T-helper 17 cell (primary cell): ENCODE measurements at regions not wholly inside any gene's neighbourhood (a gene's known extent, or its start where the extent isn't known, plus 50 kb on each side); places are given as distances from the start of the nearest gene placed in this dataset.
A peak's percentile ranks its signal among the peaks of the same experiment; 100 is the strongest.

ENCODE experiments used
- ATAC-seq: fragments of 150-1000 bp; cut with Tn5 transposase; 2 replicates; pipeline ENCODE4 v1.10.0; 2021; ENCODE audit warnings: mild to moderate bottlenecking, moderate library complexity
- DNase-seq, 3 donors: peaks; one replicate each; pipeline versions ENCODE4 v3.0.0 to v3.0.0-alpha.2; 2020 to 2021
- H3K9me3 ChIP-seq: one replicate; pipeline ENCODE4 v1.7.0; 2013; ENCODE audit warnings: low read length, mild to moderate bottlenecking; ENCODE audit not compliant: control insufficient read depth, poor library complexity, severe bottlenecking
- H3K27ac Mint-ChIP-seq: one replicate; pipeline ENCODE4 v1.8.0; 2022; ENCODE audit warnings: mild to moderate bottlenecking, moderate library complexity, mixed read lengths
- H3K27me3 Mint-ChIP-seq: one replicate; pipeline ENCODE4 v1.8.0; 2022; ENCODE audit warnings: mixed read lengths
- H3K36me3 Mint-ChIP-seq: one replicate; pipeline ENCODE4 v1.8.0; 2022; ENCODE audit warnings: low read depth, mixed read lengths
- H3K4me1 Mint-ChIP-seq: one replicate; pipeline ENCODE4 v1.8.0; 2022; ENCODE audit warnings: mild to moderate bottlenecking, mixed read lengths
- H3K4me3 Mint-ChIP-seq: one replicate; pipeline ENCODE4 v1.8.0; 2022; ENCODE audit warnings: mild to moderate bottlenecking, moderate library complexity, mixed read lengths

GRCh38 chr12:92605621-92606170 is 97.1 kb upstream of the PLEKHG7 start:
- Mint-ChIP-seq H3K4me3 (no peak overlapping the region), H3K27me3 (no peaks in the 10 kb centered on the region), H3K36me3 (peaks cover 1% of the 10 kb centered on the region), H3K4me1 (peaks cover 9% of the 10 kb centered on the region), H3K27ac (no peak overlapping the region)
- ATAC-seq (no peak), DNase-seq (no peak)
- H3K9me3 ChIP-seq = no peaks in the 10 kb centered on the region

GRCh38 chr12:92604786-92605185 is 98.0 kb upstream of the PLEKHG7 start:
- Mint-ChIP-seq H3K4me1 (peaks cover 9% of the 10 kb centered on the region), H3K4me3 (no peak overlapping the region), H3K27me3 (no peaks in the 10 kb centered on the region), H3K27ac (no peak overlapping the region), H3K36me3 (peaks cover 2% of the 10 kb centered on the region)
- H3K9me3 ChIP-seq = no peaks in the 10 kb centered on the region
- ATAC-seq (no peak), DNase-seq (no peak)

- peak; percentile 50 for ATAC-seq
Measured at GRCh38 chr12:92603741-92604432, 98.9 kb upstream of the PLEKHG7 start.

GRCh38 chr12:92602930-92603623 is 99.7 kb upstream of the PLEKHG7 start:
- H3K9me3 ChIP-seq = no peaks in the 10 kb centered on the region
- H3K27me3 Mint-ChIP-seq = no peaks in the 10 kb centered on the region
- H3K27ac Mint-ChIP-seq = peak overlapping the region; percentile 3
- DNase-seq = no peak
- peaks cover 4% of the 10 kb centered on the region for H3K36me3 Mint-ChIP-seq
- ATAC-seq = no peak
- H3K4me1 Mint-ChIP-seq = peaks cover 2% of the 10 kb centered on the region
- no peak overlapping the region for H3K4me3 Mint-ChIP-seq

More at GRCh38 chr12:92603741-92604432, 98.9 kb upstream of the PLEKHG7 start:
- Mint-ChIP-seq H3K4me3 (no peak overlapping the region), H3K4me1 (peaks cover 9% of the 10 kb centered on the region), H3K27me3 (no peaks in the 10 kb centered on the region), H3K36me3 (peaks cover 4% of the 10 kb centered on the region), H3K27ac (peak overlapping the region; percentile 3)
- H3K9me3 ChIP-seq = no peaks in the 10 kb centered on the region
- no peak for DNase-seq

GRCh38 chr12:92602476-92602875 is 100.3 kb upstream of the PLEKHG7 start:
- Mint-ChIP-seq H3K36me3 (peaks cover 4% of the 10 kb centered on the region), H3K27ac (peak overlapping the region; percentile 3), H3K4me3 (no peak overlapping the region), H3K27me3 (no peaks in the 10 kb centered on the region), H3K4me1 (no peaks in the 10 kb centered on the region)
- DNase-seq = no peak
- H3K9me3 ChIP-seq = no peaks in the 10 kb centered on the region
- ATAC-seq = no peak

GRCh38 chr12:92601680-92602079 is 101.1 kb upstream of the PLEKHG7 start:
- peaks cover 4% of the 10 kb centered on the region for H3K36me3 Mint-ChIP-seq

GRCh38 chr12:92601176-92601575 is 101.6 kb upstream of the PLEKHG7 start:
- Mint-ChIP-seq H3K27ac (peak overlapping the region; percentile 1), H3K36me3 (peaks cover 4% of the 10 kb centered on the region), H3K4me1 (no peaks in the 10 kb centered on the region), H3K4me3 (no peak overlapping the region), H3K27me3 (no peaks in the 10 kb centered on the region)
- H3K9me3 ChIP-seq = no peaks in the 10 kb centered on the region
- ATAC-seq (no peak), DNase-seq (no peak)

More at GRCh38 chr12:92601680-92602079, 101.1 kb upstream of the PLEKHG7 start:
- Mint-ChIP-seq H3K4me3 (no peak overlapping the region), H3K27me3 (no peaks in the 10 kb centered on the region), H3K4me1 (no peaks in the 10 kb centered on the region), H3K27ac (peak overlapping the region; percentile 3)
- ATAC-seq (no peak), DNase-seq (no peak)
- no peaks in the 10 kb centered on the region for H3K9me3 ChIP-seq

GRCh38 chr12:92600052-92600451 is 102.7 kb upstream of the PLEKHG7 start:
- H3K4me1 Mint-ChIP-seq = peaks cover 5% of the 10 kb centered on the region
- DNase-seq = no peak

GRCh38 chr12:92597997-92598396 is 104.8 kb upstream of the PLEKHG7 start:
- no peak for ATAC-seq
- no peaks in the 10 kb centered on the region for H3K9me3 ChIP-seq
- peaks cover 19% of the 10 kb centered on the region for H3K4me1 Mint-ChIP-seq
- H3K36me3 Mint-ChIP-seq = peaks cover 4% of the 10 kb centered on the region
- peak overlapping the region; percentile 0 for H3K27ac Mint-ChIP-seq
- no peaks in the 10 kb centered on the region for H3K27me3 Mint-ChIP-seq
- H3K4me3 Mint-ChIP-seq = no peak overlapping the region
- no peak for DNase-seq

More at GRCh38 chr12:92600052-92600451, 102.7 kb upstream of the PLEKHG7 start:
- ATAC-seq = no peak
- Mint-ChIP-seq H3K27ac (no peak overlapping the region), H3K36me3 (peaks cover 4% of the 10 kb centered on the region), H3K27me3 (no peaks in the 10 kb centered on the region), H3K4me3 (no peak overlapping the region)
- no peaks in the 10 kb centered on the region for H3K9me3 ChIP-seq

GRCh38 chr12:92597118-92597517 is 105.7 kb upstream of the PLEKHG7 start:
- ATAC-seq = no peak
- Mint-ChIP-seq H3K4me3 (no peak overlapping the region), H3K27me3 (no peaks in the 10 kb centered on the region), H3K4me1 (peaks cover 23% of the 10 kb centered on the region), H3K36me3 (peaks cover 4% of the 10 kb centered on the region), H3K27ac (peak overlapping the region; percentile 98)
- H3K9me3 ChIP-seq = no peaks in the 10 kb centered on the region
- DNase-seq = no peak

GRCh38 chr12:92596383-92596782 is 106.4 kb upstream of the PLEKHG7 start:
- H3K9me3 ChIP-seq = no peaks in the 10 kb centered on the region
- no peak for DNase-seq
- H3K27me3 Mint-ChIP-seq = no peaks in the 10 kb centered on the region
- peaks cover 4% of the 10 kb centered on the region for H3K36me3 Mint-ChIP-seq
- peak overlapping the region; percentile 98 for H3K27ac Mint-ChIP-seq
- ATAC-seq = no peak
- peaks cover 25% of the 10 kb centered on the region for H3K4me1 Mint-ChIP-seq
- no peak overlapping the region for H3K4me3 Mint-ChIP-seq

GRCh38 chr12:92595663-92596062 is 107.1 kb upstream of the PLEKHG7 start:
- Mint-ChIP-seq H3K27ac (peak overlapping the region; percentile 98), H3K4me1 (peaks cover 25% of the 10 kb centered on the region), H3K4me3 (no peak overlapping the region), H3K27me3 (no peaks in the 10 kb centered on the region), H3K36me3 (peaks cover 3% of the 10 kb centered on the region)
- H3K9me3 ChIP-seq = no peaks in the 10 kb centered on the region
- ATAC-seq = no peak
- DNase-seq = no peak

- H3K4me1 Mint-ChIP-seq = peaks cover 25% of the 10 kb centered on the region
- peak overlapping the region; percentile 98 for H3K27ac Mint-ChIP-seq
- H3K4me3 Mint-ChIP-seq = peak overlapping the region; percentile 67
- H3K9me3 ChIP-seq = no peaks in the 10 kb centered on the region
- peak; percentile 54 to 78 (median 60) for DNase-seq
- no peaks in the 10 kb centered on the region for H3K27me3 Mint-ChIP-seq
- no peaks in the 10 kb centered on the region for H3K36me3 Mint-ChIP-seq
- peak; percentile 89 for ATAC-seq
Measured at GRCh38 chr12:92593734-92594402, 108.9 kb upstream of the PLEKHG7 start.
